Epithelial cell of esophagus (primary cell): ENCODE measurements at regions not wholly inside any gene's neighbourhood (a gene's known extent, or its start where the extent isn't known, plus 50 kb on each side); places are given as distances from the start of the nearest gene placed in this dataset.
A peak's percentile ranks its signal among the peaks of the same experiment; 100 is the strongest.

ENCODE experiments used
- DNase-seq: peaks from one replicate; pipeline ENCODE4 v3.0.0; 2010; ENCODE audit warnings: low read depth
- H3K4me3 ChIP-seq: 2 replicates; pipeline ENCODE4 v1.5.1; 2011; ENCODE audit warnings: mild to moderate bottlenecking, low read length, control low read depth
- TF ChIP-seq, protein P1 (sequence below): IDR thresholded peaks from 2 replicates; pipeline ENCODE4 v1.5.1; 2011; ENCODE audit warnings: low read depth, mild to moderate bottlenecking, low read length, control low read depth, inconsistent platforms; ENCODE audit not compliant: insufficient read depth; ENCODE audit errors: missing control alignments

GRCh38 chr3:124563376-124563775 lies 166.9 kb upstream of the UMPS start:
- H3K4me3 ChIP-seq: no peak overlapping the region
- TF ChIP-seq, protein P1, sequence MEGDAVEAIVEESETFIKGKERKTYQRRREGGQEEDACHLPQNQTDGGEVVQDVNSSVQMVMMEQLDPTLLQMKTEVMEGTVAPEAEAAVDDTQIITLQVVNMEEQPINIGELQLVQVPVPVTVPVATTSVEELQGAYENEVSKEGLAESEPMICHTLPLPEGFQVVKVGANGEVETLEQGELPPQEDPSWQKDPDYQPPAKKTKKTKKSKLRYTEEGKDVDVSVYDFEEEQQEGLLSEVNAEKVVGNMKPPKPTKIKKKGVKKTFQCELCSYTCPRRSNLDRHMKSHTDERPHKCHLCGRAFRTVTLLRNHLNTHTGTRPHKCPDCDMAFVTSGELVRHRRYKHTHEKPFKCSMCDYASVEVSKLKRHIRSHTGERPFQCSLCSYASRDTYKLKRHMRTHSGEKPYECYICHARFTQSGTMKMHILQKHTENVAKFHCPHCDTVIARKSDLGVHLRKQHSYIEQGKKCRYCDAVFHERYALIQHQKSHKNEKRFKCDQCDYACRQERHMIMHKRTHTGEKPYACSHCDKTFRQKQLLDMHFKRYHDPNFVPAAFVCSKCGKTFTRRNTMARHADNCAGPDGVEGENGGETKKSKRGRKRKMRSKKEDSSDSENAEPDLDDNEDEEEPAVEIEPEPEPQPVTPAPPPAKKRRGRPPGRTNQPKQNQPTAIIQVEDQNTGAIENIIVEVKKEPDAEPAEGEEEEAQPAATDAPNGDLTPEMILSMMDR: no peak
- DNase-seq: peak; percentile 65

- DNase-seq: peak; percentile 77
- TF ChIP-seq, protein P1: peak; percentile 93
These were observed 165.2 kb upstream of the UMPS start for GRCh38 chr3:124565013-124565412.

GRCh38 chr3:124565551-124565950 lies 164.7 kb upstream of the UMPS start:
- TF ChIP-seq, protein P1: no peak
- DNase-seq: no peak
- no peak overlapping the region for H3K4me3 ChIP-seq

More at GRCh38 chr3:124565013-124565412, 165.2 kb upstream of the UMPS start:
- H3K4me3 ChIP-seq: no peak overlapping the region

- DNase-seq: no peak
- no peak overlapping the region for H3K4me3 ChIP-seq
- TF ChIP-seq, protein P1: no peak
These were observed 163.6 kb upstream of the UMPS start for GRCh38 chr3:124566701-124567100.

DNA sequence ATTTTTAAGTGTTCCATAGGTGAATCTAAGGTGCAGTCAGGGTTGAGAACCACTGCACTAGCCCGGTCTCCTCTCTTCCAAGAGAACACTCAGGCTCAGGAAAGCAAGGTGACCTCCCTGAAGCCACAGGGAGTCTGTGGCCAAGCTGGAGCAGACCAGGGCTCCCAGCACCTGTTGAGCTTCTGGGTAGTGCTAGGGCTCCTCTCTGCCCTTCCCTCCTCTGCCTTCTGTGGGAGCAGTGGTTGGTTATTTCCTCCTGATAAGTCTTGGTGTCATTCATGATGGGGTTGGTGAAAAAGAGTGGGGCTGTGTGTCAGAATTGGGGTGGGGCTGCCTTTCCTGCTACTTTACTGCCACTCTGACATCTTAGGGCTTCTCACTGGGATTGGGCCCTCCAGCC lies 163.1 kb upstream of the UMPS start:
- TF ChIP-seq, protein P1: no peak
- no peak overlapping the region for H3K4me3 ChIP-seq
- DNase-seq: no peak

DNA sequence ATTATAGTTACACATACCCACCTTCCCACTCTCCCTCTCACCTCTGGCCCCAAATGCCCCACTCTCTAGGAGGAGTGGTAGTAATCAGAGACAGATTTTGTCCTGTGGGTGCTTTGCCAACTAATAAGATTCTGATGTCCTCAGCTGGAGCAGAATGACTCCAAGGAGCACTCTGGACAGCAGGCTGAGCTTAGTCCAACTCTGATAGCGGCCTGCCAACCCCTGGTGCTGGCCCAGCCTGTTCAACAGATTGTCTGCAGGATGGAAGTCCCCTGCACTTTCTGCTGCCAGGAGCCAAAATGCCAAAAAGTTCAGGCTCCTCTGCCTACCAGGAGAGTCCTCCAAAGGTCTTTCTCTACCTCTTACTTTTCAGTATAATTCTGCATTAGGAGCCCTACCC lies 160.5 kb upstream of the UMPS start:
- H3K4me3 ChIP-seq: no peak overlapping the region
- TF ChIP-seq, protein P1: no peak
- DNase-seq: no peak

DNA sequence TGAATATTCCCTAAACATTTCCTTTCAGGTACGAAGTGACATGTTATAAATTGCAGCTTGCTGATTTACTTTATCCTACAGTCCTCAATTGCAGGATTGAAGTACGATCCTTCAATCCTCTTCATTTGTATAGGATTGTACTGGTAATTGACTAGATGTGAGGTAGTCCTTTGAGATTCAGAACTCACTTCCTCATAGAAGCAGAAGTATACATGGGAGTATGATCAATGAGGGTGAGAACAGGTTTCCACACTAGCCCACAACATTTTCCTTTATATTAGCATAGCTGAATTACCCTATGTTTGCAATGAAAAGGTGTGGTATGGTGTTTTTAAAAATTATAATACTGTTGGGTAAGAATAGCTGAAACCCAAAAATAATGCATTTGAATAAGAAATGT lies 160.0 kb upstream of the UMPS start:
- TF ChIP-seq, protein P1: no peak
- no peak for DNase-seq
- H3K4me3 ChIP-seq: no peak overlapping the region
